H9 (cell line): ENCODE measurements at regions not wholly inside any gene's neighbourhood (a gene's known extent, or its start where the extent isn't known, plus 50 kb on each side); places are given as distances from the start of the nearest gene placed in this dataset.

Experiments
- DNase-seq: peaks from one replicate; pipeline ENCODE4 v3.0.0-alpha.2; 2017
- H2AFZ ChIP-seq: one replicate; pipeline ENCODE4 v1.6.1; 2013; ENCODE audit warnings: mild to moderate bottlenecking, low read length, control low read depth, moderate library complexity
- H2AK5ac ChIP-seq: 2 replicates; pipeline ENCODE4 v1.6.1; 2013; ENCODE audit warnings: low read length, control low read depth, mixed read lengths; ENCODE audit not compliant: insufficient read length
- H2BK120ac ChIP-seq: one replicate; pipeline ENCODE4 v1.6.1; 2013; ENCODE audit warnings: low read depth, mild to moderate bottlenecking, low read length, control low read depth, inconsistent platforms; ENCODE audit not compliant: poor library complexity, severe bottlenecking
- H2BK12ac ChIP-seq: 2 replicates; pipeline ENCODE4 v1.6.1; 2013; ENCODE audit warnings: low read length, control low read depth, mixed read lengths, low read depth; ENCODE audit not compliant: insufficient read length
- H2BK15ac ChIP-seq: 2 replicates; pipeline ENCODE4 v1.6.1; 2013; ENCODE audit warnings: low read depth, low read length, control low read depth
- H2BK20ac ChIP-seq: one replicate; pipeline ENCODE4 v1.6.1; 2013; ENCODE audit warnings: low read depth, mild to moderate bottlenecking, low read length, control low read depth, inconsistent platforms; ENCODE audit not compliant: poor library complexity, severe bottlenecking
- H2BK5ac ChIP-seq: 2 replicates; pipeline ENCODE4 v1.6.1; 2013; ENCODE audit warnings: low read length, control low read depth, mixed read lengths; ENCODE audit not compliant: insufficient read length
- H3K14ac ChIP-seq: 2 replicates; pipeline ENCODE4 v1.6.1; 2013; ENCODE audit warnings: low read length, control low read depth; ENCODE audit not compliant: insufficient read depth
- H3K18ac ChIP-seq: 2 replicates; pipeline ENCODE4 v1.6.1; 2013; ENCODE audit warnings: low read depth, mild to moderate bottlenecking, mixed read lengths, low read length, control low read depth; ENCODE audit not compliant: insufficient read length
- H3K23ac ChIP-seq: 2 replicates; pipeline ENCODE4 v1.6.1; 2013; ENCODE audit warnings: low read length, control low read depth, mixed read lengths, low read depth; ENCODE audit not compliant: insufficient read length
- H3K23me2 ChIP-seq: 2 replicates; pipeline ENCODE4 v1.6.1; 2013; ENCODE audit warnings: low read depth, mild to moderate bottlenecking, mixed read lengths, low read length, control low read depth; ENCODE audit not compliant: insufficient read length, poor library complexity, severe bottlenecking
- H3K27ac ChIP-seq: 2 replicates; pipeline ENCODE4 v1.5.1; 2013; ENCODE audit warnings: low read length, control low read depth, mixed read lengths, low read depth; ENCODE audit not compliant: insufficient read length
- H3K27me3 ChIP-seq: 2 replicates; pipeline ENCODE4 v1.6.1; 2013; ENCODE audit warnings: low read length, control low read depth, inconsistent platforms; ENCODE audit not compliant: insufficient read depth
- H3K4ac ChIP-seq: 2 replicates; pipeline ENCODE4 v1.6.1; 2013; ENCODE audit warnings: low read depth, mild to moderate bottlenecking, control low read depth, inconsistent platforms, low read length, moderate library complexity
- H3K4me1 ChIP-seq: 2 replicates; pipeline ENCODE4 v1.6.1; 2013; ENCODE audit warnings: low read length, control low read depth, inconsistent platforms; ENCODE audit not compliant: insufficient read depth
- H3K4me2 ChIP-seq: 2 replicates; pipeline ENCODE4 v1.6.1; 2013; ENCODE audit warnings: low read length, control low read depth, mixed read lengths; ENCODE audit not compliant: insufficient read length, insufficient read depth
- H3K56ac ChIP-seq: 2 replicates; pipeline ENCODE4 v1.6.1; 2013; ENCODE audit warnings: low read depth, mild to moderate bottlenecking, mixed read lengths, low read length, control low read depth; ENCODE audit not compliant: insufficient read length
- H3K79me1 ChIP-seq: 2 replicates; pipeline ENCODE4 v1.6.1; 2013; ENCODE audit warnings: low read depth, mild to moderate bottlenecking, moderate library complexity, low read length, control low read depth, inconsistent platforms; ENCODE audit not compliant: insufficient read depth, poor library complexity, severe bottlenecking
- H3K79me2 ChIP-seq: 2 replicates; pipeline ENCODE4 v1.6.1; 2013; ENCODE audit warnings: low read length, control low read depth, inconsistent platforms; ENCODE audit not compliant: insufficient read depth
- H3K9ac ChIP-seq: 2 replicates; pipeline ENCODE4 v1.6.1; 2013; ENCODE audit warnings: low read length, control low read depth, mixed read lengths; ENCODE audit not compliant: insufficient read length; ENCODE audit errors: extremely low read depth
- H3K9me3 ChIP-seq: one replicate; pipeline ENCODE4 v1.6.1; 2013; ENCODE audit warnings: low read depth, low read length, inconsistent platforms; ENCODE audit not compliant: control insufficient read depth
- H3T11ph ChIP-seq: one replicate; pipeline ENCODE4 v1.6.1; 2013; ENCODE audit warnings: mild to moderate bottlenecking, low read length, control low read depth, inconsistent platforms
- H4K20me1 ChIP-seq: one replicate; pipeline ENCODE4 v1.6.1; 2013; ENCODE audit not compliant: control insufficient read depth, insufficient read length, insufficient read depth
- H4K5ac ChIP-seq: 2 replicates; pipeline ENCODE4 v1.6.1; 2013; ENCODE audit warnings: low read depth, mild to moderate bottlenecking, mixed read lengths, low read length, control low read depth; ENCODE audit not compliant: insufficient read length
- H4K8ac ChIP-seq: replicated peaks from 2 replicates; pipeline ENCODE4 v1.6.1; 2013; ENCODE audit warnings: low read length, control low read depth, mixed read lengths, low read depth; ENCODE audit not compliant: insufficient read length
- H4K91ac ChIP-seq: 2 replicates; pipeline ENCODE4 v1.6.1; 2013; ENCODE audit warnings: low read depth, mild to moderate bottlenecking, moderate library complexity, mixed read lengths, low read length, control low read depth; ENCODE audit not compliant: insufficient read length
- H3K27ac Mint-ChIP-seq, 3 experiments: 2 replicates in 2 of 3; 3 replicates in 1 of 3; pipeline ENCODE4 v1.8.0; 2020 to 2021; ENCODE audit warnings: mixed read lengths in 3 of 3, mild to moderate bottlenecking in 1 of 3, moderate library complexity in 1 of 3
- H3K27me3 Mint-ChIP-seq: 2 replicates; pipeline ENCODE4 v1.8.0; 2021; ENCODE audit warnings: low read depth, mild to moderate bottlenecking, moderate library complexity, mixed read lengths
- H3K36me3 Mint-ChIP-seq, 3 experiments: 2 replicates in 2 of 3; 3 replicates in 1 of 3; pipeline ENCODE4 v1.8.0; 2020 to 2021; ENCODE audit warnings: low read depth in 3 of 3, mixed read lengths in 3 of 3; ENCODE audit not compliant: insufficient read depth in 1 of 3
- H3K4me1 Mint-ChIP-seq, 2 experiments: 2 replicates each; pipeline ENCODE4 v1.8.0; 2020; ENCODE audit warnings: mixed read lengths in 2 of 2
- H3K4me3 Mint-ChIP-seq, 2 experiments: 2 replicates in 1 of 2; 3 replicates in 1 of 2; pipeline ENCODE4 v1.8.0; 2020 to 2021; ENCODE audit warnings: mild to moderate bottlenecking in 2 of 2, mixed read lengths in 2 of 2, moderate library complexity in 1 of 2
- H3K9me3 Mint-ChIP-seq, 2 experiments: 2 replicates in 1 of 2; 3 replicates in 1 of 2; pipeline ENCODE4 v1.8.0; 2020; ENCODE audit warnings: mild to moderate bottlenecking in 2 of 2, mixed read lengths in 2 of 2, moderate library complexity in 1 of 2
- WGBS: extraction: QIAGEN DNeasy Blood & Tissue Kit; methylation state at CpG from one replicate; pipeline ENCODE4 v1.1.7; 2013; ENCODE audit warnings: missing lambda C conversion rate, low lambda C conversion rate, mixed read lengths; ENCODE audit not compliant: insufficient read length; ENCODE audit errors: extremely low coverage; 5-methylcytosine and 5-hydroxymethylcytosine counted together
- TF ChIP-seq, protein P1 (sequence below): fragments of 200-600 bp; sonication (generic); conservative IDR thresholded peaks from 3 replicates; pipeline ENCODE4 v1.8.0; 2021; ENCODE audit warnings: antibody characterized with exemption, mild to moderate bottlenecking

DNA sequence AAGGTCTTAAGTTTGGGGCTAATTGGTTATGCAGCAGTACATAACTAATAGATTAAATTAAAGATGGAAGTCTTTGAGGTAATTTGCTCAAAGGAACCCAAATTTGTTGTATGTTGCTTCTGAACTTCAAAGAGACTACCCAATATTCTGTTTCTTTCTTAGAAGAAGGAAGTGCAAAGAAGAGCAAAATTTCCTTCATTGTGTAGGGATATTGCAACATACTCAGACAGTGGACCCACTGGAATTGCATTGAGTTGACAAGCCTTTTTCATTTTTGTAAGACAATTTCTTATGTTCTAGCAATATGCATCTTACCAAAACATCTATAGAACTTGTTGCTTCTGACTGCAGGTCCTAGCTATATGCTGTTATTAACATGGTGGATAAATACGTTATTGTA, 527.8 kb downstream of the SH2D4B start:
- no peak overlapping the region for H4K91ac ChIP-seq
- no peaks in the 10 kb centered on the region for H3K27me3 Mint-ChIP-seq
- H4K20me1 ChIP-seq, result no peaks in the 10 kb centered on the region
- H3K9ac ChIP-seq, result no peak overlapping the region
- no peaks in the 10 kb centered on the region for H3K4me1 ChIP-seq
- H3K79me2 ChIP-seq, result no peaks in the 10 kb centered on the region
- no peak overlapping the region for H2BK120ac ChIP-seq
- no peak overlapping the region for H3K4ac ChIP-seq
- H3K27ac ChIP-seq, result no peak overlapping the region
- DNase-seq, result no peak
- H3K36me3 Mint-ChIP-seq, result no peaks in the 10 kb centered on the region
- TF ChIP-seq, protein P1, sequence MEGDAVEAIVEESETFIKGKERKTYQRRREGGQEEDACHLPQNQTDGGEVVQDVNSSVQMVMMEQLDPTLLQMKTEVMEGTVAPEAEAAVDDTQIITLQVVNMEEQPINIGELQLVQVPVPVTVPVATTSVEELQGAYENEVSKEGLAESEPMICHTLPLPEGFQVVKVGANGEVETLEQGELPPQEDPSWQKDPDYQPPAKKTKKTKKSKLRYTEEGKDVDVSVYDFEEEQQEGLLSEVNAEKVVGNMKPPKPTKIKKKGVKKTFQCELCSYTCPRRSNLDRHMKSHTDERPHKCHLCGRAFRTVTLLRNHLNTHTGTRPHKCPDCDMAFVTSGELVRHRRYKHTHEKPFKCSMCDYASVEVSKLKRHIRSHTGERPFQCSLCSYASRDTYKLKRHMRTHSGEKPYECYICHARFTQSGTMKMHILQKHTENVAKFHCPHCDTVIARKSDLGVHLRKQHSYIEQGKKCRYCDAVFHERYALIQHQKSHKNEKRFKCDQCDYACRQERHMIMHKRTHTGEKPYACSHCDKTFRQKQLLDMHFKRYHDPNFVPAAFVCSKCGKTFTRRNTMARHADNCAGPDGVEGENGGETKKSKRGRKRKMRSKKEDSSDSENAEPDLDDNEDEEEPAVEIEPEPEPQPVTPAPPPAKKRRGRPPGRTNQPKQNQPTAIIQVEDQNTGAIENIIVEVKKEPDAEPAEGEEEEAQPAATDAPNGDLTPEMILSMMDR, result no peak
- no peaks in the 10 kb centered on the region for H3K23me2 ChIP-seq
- no peak overlapping the region for H2AK5ac ChIP-seq
- no peak overlapping the region for H3K27ac Mint-ChIP-seq
- no peak overlapping the region for H2AFZ ChIP-seq
- H3K4me1 Mint-ChIP-seq, result no peaks in the 10 kb centered on the region
- no peak overlapping the region for H2BK15ac ChIP-seq
- no peaks in the 10 kb centered on the region for H3K27me3 ChIP-seq
- no peak overlapping the region for H3K4me2 ChIP-seq
- no peaks in the 10 kb centered on the region for H3K79me1 ChIP-seq
- H3K18ac ChIP-seq, result no peak overlapping the region
- no peak overlapping the region for H2BK20ac ChIP-seq
- H3K56ac ChIP-seq, result no peak overlapping the region
- no peak overlapping the region for H3K4me3 Mint-ChIP-seq
- no peaks in the 10 kb centered on the region; a peak in 1 of 5 replicates for H3K9me3 Mint-ChIP-seq
- no peaks in the 10 kb centered on the region for H3K9me3 ChIP-seq
- no peak overlapping the region for H3T11ph ChIP-seq
- H3K23ac ChIP-seq, result no peak overlapping the region
- no peak overlapping the region for H3K14ac ChIP-seq
- H2BK12ac ChIP-seq, result no peak overlapping the region
- H2BK5ac ChIP-seq, result no peak overlapping the region
- H4K8ac ChIP-seq, result no peak overlapping the region
- WGBS, result no CpG with 5 or more reads among the region's 1 CpG
- no peak overlapping the region for H4K5ac ChIP-seq
